PC-3 (cell line): ENCODE measurements at regions not wholly inside any gene's neighbourhood (a gene's known extent, or its start where the extent isn't known, plus 50 kb on each side); places are given as distances from the start of the nearest gene placed in this dataset.

Source experiments
- ATAC-seq: fragments of 200-7000 bp; cut with Tn5 transposase; 2 replicates; pipeline ENCODE4 v1.9.1; 2020; ENCODE audit warnings: mild to moderate bottlenecking, moderate library complexity
- BruUV-seq: library from RNA; stranded (reverse); fragments of 400-500 nt; replicated peaks from 2 replicates; lab custom pipeline; 2021; lab: Mats Ljungman, UMichigan
- CTCF ChIA-PET: fragments of 300-600 bp; sonication (Branson Sonifier 250); formaldehyde crosslinking; loops from one replicate; lab custom pipeline; 2022; ENCODE audit warnings: antibody characterized with exemption; lab: Charles Lee
- POLR2A ChIA-PET: fragments of 300-600 bp; sonication (Branson Sonifier 250); formaldehyde crosslinking; loops from one replicate; lab custom pipeline; 2022; ENCODE audit warnings: antibody characterized with exemption; ENCODE audit not compliant: unreplicated experiment; lab: Charles Lee
- DNase-seq: peaks from one replicate; pipeline ENCODE4 v3.0.0-alpha.2; 2015
- H2AFZ ChIP-seq: fragments of 300-600 bp; sonication (generic); 2 replicates; pipeline ENCODE4 v1.6.0; 2016; ENCODE audit warnings: antibody characterized with exemption, low read length
- H3F3A ChIP-seq: fragments of 300-600 bp; sonication (generic); one replicate; pipeline ENCODE4 v1.6.0; 2017; ENCODE audit warnings: antibody characterized with exemption, low read length, control low read depth, mild to moderate bottlenecking; ENCODE audit not compliant: unreplicated experiment
- H3K27ac ChIP-seq: fragments of 300-600 bp; sonication (generic); 2 replicates; pipeline ENCODE4 v1.5.1; 2016; ENCODE audit warnings: mild to moderate bottlenecking, low read length
- H3K27me3 ChIP-seq: fragments of 300-600 bp; sonication (generic); 2 replicates; pipeline ENCODE4 v1.6.1; 2016; ENCODE audit warnings: low read length, mixed read lengths
- H3K36me3 ChIP-seq: fragments of 300-600 bp; sonication (generic); 2 replicates; pipeline ENCODE4 v1.6.1; 2016; ENCODE audit warnings: low read depth, mixed run types, low read length, mixed read lengths
- H3K4me1 ChIP-seq: fragments of 300-600 bp; sonication (generic); 2 replicates; pipeline ENCODE4 v1.5.1; 2016; ENCODE audit warnings: low read length; ENCODE audit not compliant: insufficient read depth
- H3K4me2 ChIP-seq: fragments of 300-600 bp; sonication (generic); 2 replicates; pipeline ENCODE4 v1.6.0; 2016; ENCODE audit warnings: low read length
- H3K4me3 ChIP-seq: fragments of 300-600 bp; sonication (generic); 2 replicates; pipeline ENCODE4 v1.5.1; 2016; ENCODE audit warnings: mild to moderate bottlenecking, low read length, mixed read lengths
- H3K79me2 ChIP-seq: fragments of 300-600 bp; sonication (generic); 2 replicates; pipeline ENCODE4 v1.6.1; 2017; ENCODE audit warnings: low read length, mixed read lengths
- H3K9ac ChIP-seq: fragments of 300-600 bp; sonication (generic); 2 replicates; pipeline ENCODE4 v1.6.0; 2016; ENCODE audit warnings: mild to moderate bottlenecking, low read length
- H3K9me2 ChIP-seq: fragments of 300-600 bp; sonication (generic); replicated peaks from 2 replicates; pipeline ENCODE4 v1.6.1; 2016; ENCODE audit warnings: mixed run types, low read length, mixed read lengths
- H3K9me3 ChIP-seq: fragments of 300-600 bp; sonication (generic); 2 replicates; pipeline ENCODE4 v1.6.1; 2016; ENCODE audit warnings: low read length, mixed read lengths
- H4K20me1 ChIP-seq: fragments of 300-600 bp; sonication (generic); 2 replicates; pipeline ENCODE4 v1.6.1; 2016; ENCODE audit warnings: low read length, mixed read lengths
- EZH2 ChIP-seq: fragments of 300-600 bp; sonication (generic); IDR thresholded peaks from one replicate; pipeline ENCODE4 v1.6.1; 2017; ENCODE audit warnings: antibody characterized with exemption, mild to moderate bottlenecking, low read length; ENCODE audit not compliant: unreplicated experiment
- EZH2phosphoT487 ChIP-seq: fragments of 300-600 bp; sonication (generic); IDR thresholded peaks from 2 replicates; pipeline ENCODE4 v1.6.1; 2018; ENCODE audit warnings: mild to moderate bottlenecking, antibody characterized with exemption, low read length, borderline replicate concordance
- intact Hi-C: fragments of 100-400 bp; cut with micrococcal nuclease; formaldehyde crosslinking; loops from 2 replicates; pipeline ENCODE4 v1.9.0; 2023
- TF ChIP-seq, protein P1 (sequence below): fragments of 300-600 bp; sonication (generic); conservative IDR thresholded peaks from 2 replicates; pipeline ENCODE4 v1.5.1; 2017; ENCODE audit warnings: antibody characterized with exemption, low read depth, mild to moderate bottlenecking, low read length

DNA sequence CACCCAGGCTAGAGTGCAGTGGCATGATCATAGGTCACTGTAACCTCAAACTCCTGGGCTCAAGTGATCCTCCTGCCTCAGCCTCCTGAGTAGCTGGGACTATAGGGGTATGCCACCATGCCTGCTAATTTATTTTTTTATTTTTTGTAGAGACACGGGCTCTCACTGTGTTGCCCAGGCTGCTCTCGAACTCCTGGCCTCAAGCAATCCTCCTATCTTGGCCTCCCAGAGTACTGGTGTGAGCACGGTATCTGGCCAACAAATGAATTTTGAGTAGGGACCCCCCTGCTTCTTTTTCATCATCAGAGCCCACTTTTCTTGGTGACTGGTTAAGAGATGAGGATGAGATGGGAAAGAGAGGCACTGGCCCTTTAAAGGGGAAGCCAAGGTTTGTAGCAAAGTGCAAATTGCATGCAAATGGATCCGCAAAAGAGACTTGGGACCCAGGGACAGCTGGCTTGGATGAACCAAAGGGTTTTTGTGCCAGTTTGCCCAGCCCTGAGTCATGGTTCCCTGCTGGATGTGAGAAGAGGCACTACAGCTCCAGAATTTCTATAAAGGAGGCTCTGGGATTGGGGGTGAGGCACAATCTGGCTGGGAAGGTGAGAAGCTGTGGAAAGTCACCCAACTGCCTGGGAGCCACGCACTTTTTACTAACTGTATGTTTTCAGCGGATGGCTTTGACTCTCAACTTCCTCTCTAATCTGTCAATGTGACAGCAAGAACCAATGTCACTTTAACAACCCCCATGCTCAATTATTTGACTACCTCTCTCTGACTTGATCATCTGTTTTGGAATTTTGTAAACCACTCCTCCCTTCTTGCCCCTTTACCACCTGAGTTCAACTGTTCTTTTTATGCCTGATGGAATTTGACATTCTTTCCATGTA, 58.7 kb upstream of the RNF24 start:
- no peak for ATAC-seq
- TF ChIP-seq EZH2 (no peak), EZH2phosphoT487 (no peak)
- TF ChIP-seq, protein P1, sequence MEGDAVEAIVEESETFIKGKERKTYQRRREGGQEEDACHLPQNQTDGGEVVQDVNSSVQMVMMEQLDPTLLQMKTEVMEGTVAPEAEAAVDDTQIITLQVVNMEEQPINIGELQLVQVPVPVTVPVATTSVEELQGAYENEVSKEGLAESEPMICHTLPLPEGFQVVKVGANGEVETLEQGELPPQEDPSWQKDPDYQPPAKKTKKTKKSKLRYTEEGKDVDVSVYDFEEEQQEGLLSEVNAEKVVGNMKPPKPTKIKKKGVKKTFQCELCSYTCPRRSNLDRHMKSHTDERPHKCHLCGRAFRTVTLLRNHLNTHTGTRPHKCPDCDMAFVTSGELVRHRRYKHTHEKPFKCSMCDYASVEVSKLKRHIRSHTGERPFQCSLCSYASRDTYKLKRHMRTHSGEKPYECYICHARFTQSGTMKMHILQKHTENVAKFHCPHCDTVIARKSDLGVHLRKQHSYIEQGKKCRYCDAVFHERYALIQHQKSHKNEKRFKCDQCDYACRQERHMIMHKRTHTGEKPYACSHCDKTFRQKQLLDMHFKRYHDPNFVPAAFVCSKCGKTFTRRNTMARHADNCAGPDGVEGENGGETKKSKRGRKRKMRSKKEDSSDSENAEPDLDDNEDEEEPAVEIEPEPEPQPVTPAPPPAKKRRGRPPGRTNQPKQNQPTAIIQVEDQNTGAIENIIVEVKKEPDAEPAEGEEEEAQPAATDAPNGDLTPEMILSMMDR, result no peak
- Histone ChIP-seq H3F3A (no peaks in the 10 kb centered on the region), H3K9me2 (no peaks in the 10 kb centered on the region), H3K27me3 (no peaks in the 10 kb centered on the region), H2AFZ (no peak overlapping the region), H4K20me1 (no peaks in the 10 kb centered on the region), H3K27ac (no peak overlapping the region), H3K36me3 (no peaks in the 10 kb centered on the region), H3K4me1 (peaks cover 19% of the 10 kb centered on the region), H3K4me3 (no peak overlapping the region), H3K79me2 (no peaks in the 10 kb centered on the region), H3K9ac (no peak overlapping the region), H3K4me2 (no peak overlapping the region), H3K9me3 (no peaks in the 10 kb centered on the region)
- intact Hi-C loops, result no loop called here
- ChIA-PET POLR2A (no interaction called here), CTCF (interaction anchor here (1.0 kb wide), 1 partner anchor 11 kb away, joined by 3 read pairs; no protein-coding TSS in a partner anchor)
- DNase-seq, result no peak
- no TSS peak for BruUV-seq

DNA sequence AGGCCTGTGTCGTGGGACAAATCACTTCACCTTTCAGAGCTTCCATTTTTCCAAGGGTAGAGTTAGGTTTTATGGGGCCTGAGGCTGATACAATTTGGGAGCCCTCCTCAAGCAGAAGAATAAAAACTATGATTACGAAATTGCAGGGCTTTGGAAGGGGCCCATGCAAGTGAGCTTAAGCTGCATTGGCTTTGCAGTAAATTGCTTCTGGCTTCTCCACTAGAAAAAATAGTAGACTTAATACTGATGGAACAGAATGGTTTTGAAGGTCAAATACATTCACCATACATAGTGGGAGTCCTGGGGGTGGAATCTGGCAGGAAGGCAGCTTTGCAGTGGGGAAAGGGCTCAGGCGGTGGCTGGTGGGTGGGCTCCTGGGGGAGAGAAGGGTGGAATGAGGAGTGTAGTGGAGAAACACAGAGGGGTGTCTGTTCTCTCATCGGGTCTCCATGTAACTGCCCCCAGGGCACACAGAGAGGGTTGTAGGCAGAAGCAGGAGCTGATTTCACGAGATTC, 55.9 kb upstream of the RNF24 start:
- Histone ChIP-seq H3K79me2 (no peaks in the 10 kb centered on the region), H3K4me1 (peaks cover 35% of the 10 kb centered on the region), H3K4me2 (no peak overlapping the region), H3K9me2 (no peaks in the 10 kb centered on the region), H3K36me3 (no peaks in the 10 kb centered on the region), H2AFZ (no peak overlapping the region), H3K9ac (no peak overlapping the region), H4K20me1 (no peaks in the 10 kb centered on the region), H3K9me3 (no peaks in the 10 kb centered on the region), H3K27me3 (no peaks in the 10 kb centered on the region), H3F3A (no peaks in the 10 kb centered on the region), H3K4me3 (no peak overlapping the region), H3K27ac (no peak overlapping the region)
- TF ChIP-seq, protein P1, result no peak
- TF ChIP-seq EZH2phosphoT487 (no peak), EZH2 (no peak)
- BruUV-seq, result no TSS peak
- no peak for ATAC-seq
- DNase-seq, result no peak
- ChIA-PET CTCF (interaction anchor here (0.6 to 0.7 kb wide), 2 partner anchors 53 to 57 kb away, joined by 3 read pairs; no protein-coding TSS in a partner anchor), POLR2A (no interaction called here)
- intact Hi-C loops, result no loop called here
